Mesenchymal stem cell (in vitro differentiated cells and primary cell): ENCODE measurements at regions not wholly inside any gene's neighbourhood (a gene's known extent, or its start where the extent isn't known, plus 50 kb on each side); places are given as distances from the start of the nearest gene placed in this dataset.

Experiments used
- DNase-seq: peaks from one replicate; pipeline ENCODE4 v3.0.0-alpha.2; 2013
- H2AFZ ChIP-seq: one replicate; pipeline ENCODE4 v1.6.1; 2013; ENCODE audit warnings: low read depth, mild to moderate bottlenecking, control low read depth, inconsistent platforms, low read length, moderate library complexity
- H2AK5ac ChIP-seq: 2 replicates; pipeline ENCODE4 v1.6.1; 2013; ENCODE audit warnings: low read length, moderate library complexity, mild to moderate bottlenecking, inconsistent platforms; ENCODE audit not compliant: severe bottlenecking
- H2BK120ac ChIP-seq: one replicate; pipeline ENCODE4 v1.6.1; 2013; ENCODE audit warnings: low read depth, mild to moderate bottlenecking, inconsistent platforms, low read length, moderate library complexity
- H2BK12ac ChIP-seq, 2 experiments: one replicate each; pipeline ENCODE4 v1.6.1; 2013; ENCODE audit warnings: inconsistent platforms in 2 of 2, low read length in 2 of 2, mild to moderate bottlenecking in 2 of 2, moderate library complexity in 2 of 2, control low read depth in 1 of 2
- H2BK15ac ChIP-seq: one replicate; pipeline ENCODE4 v1.6.1; 2013; ENCODE audit warnings: mild to moderate bottlenecking, low read depth, inconsistent platforms; ENCODE audit not compliant: poor library complexity, severe bottlenecking
- H2BK5ac ChIP-seq: 2 replicates; pipeline ENCODE4 v1.6.1; 2013; ENCODE audit warnings: low read depth, mild to moderate bottlenecking, low read length, control low read depth, inconsistent platforms; ENCODE audit not compliant: poor library complexity, severe bottlenecking
- H3K14ac ChIP-seq, 2 experiments: one replicate each; pipeline ENCODE4 v1.6.1; 2013; ENCODE audit warnings: inconsistent platforms in 2 of 2, low read length in 2 of 2, control low read depth in 1 of 2, mild to moderate bottlenecking in 1 of 2, moderate library complexity in 1 of 2
- H3K18ac ChIP-seq, 2 experiments: one replicate each; pipeline ENCODE4 v1.6.1; 2013; ENCODE audit warnings: inconsistent platforms in 2 of 2, low read length in 2 of 2, control low read depth in 1 of 2, low read depth in 1 of 2, mild to moderate bottlenecking in 1 of 2
- H3K23ac ChIP-seq, 2 experiments: one replicate each; pipeline ENCODE4 v1.6.1; 2013; ENCODE audit warnings: inconsistent platforms in 2 of 2, low read length in 2 of 2, mild to moderate bottlenecking in 2 of 2, moderate library complexity in 2 of 2, control low read depth in 1 of 2
- H3K27ac ChIP-seq: 2 replicates; pipeline ENCODE4 v1.5.1; 2013; ENCODE audit warnings: mild to moderate bottlenecking, moderate library complexity, low read length, control low read depth, inconsistent platforms; ENCODE audit not compliant: poor library complexity, severe bottlenecking
- H3K27me3 ChIP-seq, 2 experiments: 2 replicates each; pipeline versions ENCODE4 v1.6.1 to v1.7.0; 2013; ENCODE audit warnings: low read length in 2 of 2, mild to moderate bottlenecking in 2 of 2, moderate library complexity in 2 of 2, control low read depth in 1 of 2, inconsistent platforms in 1 of 2; ENCODE audit not compliant: control insufficient read depth in 1 of 2, insufficient read depth in 1 of 2
- H3K36me3 ChIP-seq, 2 experiments: 2 replicates each; pipeline versions ENCODE4 v1.6.1 to v1.7.0; 2013; ENCODE audit warnings: low read length in 2 of 2, control low read depth in 1 of 2, inconsistent platforms in 1 of 2, low read depth in 1 of 2, mild to moderate bottlenecking in 1 of 2; ENCODE audit not compliant: insufficient read depth in 2 of 2, control insufficient read depth in 1 of 2
- H3K4ac ChIP-seq, 2 experiments: one replicate each; pipeline ENCODE4 v1.6.1; 2013; ENCODE audit warnings: inconsistent platforms in 2 of 2, low read length in 2 of 2, mild to moderate bottlenecking in 2 of 2, moderate library complexity in 2 of 2, control low read depth in 1 of 2, low read depth in 1 of 2
- H3K4me1 ChIP-seq: 2 replicates; pipeline ENCODE4 v1.6.1; 2013; ENCODE audit warnings: low read depth, low read length, control low read depth; ENCODE audit not compliant: control insufficient read depth, insufficient read depth
- H3K4me2 ChIP-seq: 2 replicates; pipeline ENCODE4 v1.6.1; 2013; ENCODE audit warnings: low read length, mild to moderate bottlenecking, inconsistent platforms; ENCODE audit not compliant: poor library complexity, severe bottlenecking
- H3K4me3 ChIP-seq, 2 experiments: 2 replicates each; pipeline versions ENCODE4 v1.5.1 to v1.7.0; 2013; ENCODE audit warnings: low read length in 2 of 2, mild to moderate bottlenecking in 2 of 2, control low read depth in 1 of 2, low read depth in 1 of 2; ENCODE audit not compliant: insufficient read depth in 1 of 2
- H3K79me1 ChIP-seq: replicated peaks from 2 replicates; pipeline ENCODE4 v1.6.1; 2013; ENCODE audit warnings: mild to moderate bottlenecking, control low read depth, low read length, inconsistent platforms; ENCODE audit not compliant: poor library complexity, severe bottlenecking
- H3K9ac ChIP-seq: 2 replicates; pipeline ENCODE4 v1.7.0; 2013; ENCODE audit warnings: mild to moderate bottlenecking, low read length, moderate library complexity
- H3K9me3 ChIP-seq: 2 replicates; pipeline ENCODE4 v1.7.0; 2013; ENCODE audit warnings: mild to moderate bottlenecking, low read length; ENCODE audit not compliant: control insufficient read depth
- H4K8ac ChIP-seq: one replicate; pipeline ENCODE4 v1.6.1; 2013; ENCODE audit warnings: inconsistent platforms, mild to moderate bottlenecking, low read length, moderate library complexity
- H4K91ac ChIP-seq: one replicate; pipeline ENCODE4 v1.6.1; 2013; ENCODE audit warnings: mild to moderate bottlenecking, low read length, inconsistent platforms
- WGBS: methylation state at CpG from one replicate; pipeline ENCODE4 v1.1.7; 2013; ENCODE audit warnings: mixed read lengths; 5-methylcytosine and 5-hydroxymethylcytosine counted together

GRCh38 chr2:215878476-215879063, 134.8 kb downstream of the MREG start:
- Histone ChIP-seq H3K9ac (peak overlapping the region; percentile 14), H2BK5ac (no peak overlapping the region), H3K36me3 (no peaks in the 10 kb centered on the region), H2BK120ac (peak overlapping the region; percentile 34), H3K27ac (no peak overlapping the region), H3K27me3 (no peaks in the 10 kb centered on the region), H4K8ac (no peak overlapping the region), H3K4ac (no peak overlapping the region), H3K18ac (no peak overlapping the region), H2BK15ac (no peak overlapping the region), H3K9me3 (peaks cover 7% of the 10 kb centered on the region), H4K91ac (no peak overlapping the region), H3K23ac (no peak overlapping the region), H3K4me3 (no peak overlapping the region), H2AK5ac (no peak overlapping the region), H2AFZ (no peak overlapping the region), H3K14ac (no peak overlapping the region), H3K79me1 (no peaks in the 10 kb centered on the region), H2BK12ac (no peak overlapping the region), H3K4me1 (peaks cover 1% of the 10 kb centered on the region), H3K4me2 (no peak overlapping the region)
- DNase-seq = peak; percentile 42
- WGBS = 73% methylated on average over 1 of the region's 4 CpGs

- no peaks in the 10 kb centered on the region for H3K27me3 ChIP-seq
- H4K8ac ChIP-seq = no peak overlapping the region
- H3K4me1 ChIP-seq = peaks cover 1% of the 10 kb centered on the region
- peaks cover 5% of the 10 kb centered on the region for H3K9me3 ChIP-seq
- no peak overlapping the region for H3K4ac ChIP-seq
- no peak overlapping the region for H3K27ac ChIP-seq
- no peak overlapping the region for H3K9ac ChIP-seq
- H3K23ac ChIP-seq = no peak overlapping the region
- DNase-seq = no peak
- no peaks in the 10 kb centered on the region for H3K36me3 ChIP-seq
- no peak overlapping the region for H2AK5ac ChIP-seq
- H3K4me2 ChIP-seq = no peak overlapping the region
- no peak overlapping the region for H2BK12ac ChIP-seq
- H3K79me1 ChIP-seq = no peaks in the 10 kb centered on the region
- no peak overlapping the region for H2BK5ac ChIP-seq
- no peak overlapping the region for H3K18ac ChIP-seq
- no peak overlapping the region for H2AFZ ChIP-seq
- WGBS = no CpG with 5 or more reads among the region's 1 CpG
- no peak overlapping the region for H3K14ac ChIP-seq
- H3K4me3 ChIP-seq = no peak overlapping the region
- no peak overlapping the region for H2BK120ac ChIP-seq
- no peak overlapping the region for H4K91ac ChIP-seq
- no peak overlapping the region for H2BK15ac ChIP-seq
Measured at GRCh38 chr2:215876937-215877238, 136.5 kb downstream of the MREG start.

GRCh38 chr2:215876139-215876936, 137.0 kb downstream of the MREG start:
- Histone ChIP-seq H3K4me1 (peaks cover 1% of the 10 kb centered on the region), H3K9me3 (peaks cover 5% of the 10 kb centered on the region), H3K18ac (no peak overlapping the region), H2BK5ac (no peak overlapping the region), H3K4ac (no peak overlapping the region), H4K91ac (no peak overlapping the region), H2AFZ (no peak overlapping the region), H3K36me3 (no peaks in the 10 kb centered on the region), H3K27ac (no peak overlapping the region), H3K23ac (no peak overlapping the region), H3K4me2 (no peak overlapping the region), H4K8ac (no peak overlapping the region), H3K79me1 (no peaks in the 10 kb centered on the region), H3K27me3 (no peaks in the 10 kb centered on the region), H2BK15ac (no peak overlapping the region), H2BK12ac (no peak overlapping the region), H3K9ac (no peak overlapping the region), H2BK120ac (peak overlapping the region; percentile 44), H2AK5ac (no peak overlapping the region), H3K4me3 (no peak overlapping the region), H3K14ac (no peak overlapping the region)
- DNase-seq = no peak
- 93% methylated on average over 2 of the region's 3 CpGs for WGBS

- H3K23ac ChIP-seq = no peak overlapping the region
- H3K4me3 ChIP-seq = no peak overlapping the region
- H3K79me1 ChIP-seq = no peaks in the 10 kb centered on the region
- no peak overlapping the region for H3K4me2 ChIP-seq
- H2BK12ac ChIP-seq = peak overlapping the region in 1 of 2 experiments; percentile 35
- no peak overlapping the region for H3K4ac ChIP-seq
- H3K27me3 ChIP-seq = no peaks in the 10 kb centered on the region
- no peak overlapping the region for H3K14ac ChIP-seq
- 80% methylated on average over 1 of the region's 2 CpGs for WGBS
- H4K8ac ChIP-seq = no peak overlapping the region
- H4K91ac ChIP-seq = no peak overlapping the region
- H2BK5ac ChIP-seq = no peak overlapping the region
- H3K9ac ChIP-seq = no peak overlapping the region
- no peak overlapping the region for H2BK15ac ChIP-seq
- peak; percentile 55 for DNase-seq
- no peak overlapping the region for H2BK120ac ChIP-seq
- no peaks in the 10 kb centered on the region for H3K4me1 ChIP-seq
- H2AFZ ChIP-seq = no peak overlapping the region
- no peak overlapping the region for H2AK5ac ChIP-seq
- H3K27ac ChIP-seq = no peak overlapping the region
- H3K36me3 ChIP-seq = no peaks in the 10 kb centered on the region
- no peak overlapping the region for H3K18ac ChIP-seq
- peaks cover 5% of the 10 kb centered on the region for H3K9me3 ChIP-seq
Measured at GRCh38 chr2:215874418-215874817, 138.9 kb downstream of the MREG start.
